A673 (cell line): ENCODE measurements at regions not wholly inside any gene's neighbourhood (a gene's known extent, or its start where the extent isn't known, plus 50 kb on each side); places are given as distances from the start of the nearest gene placed in this dataset.
"Not testable (repeated sequence)": the region's sequence is repeated elsewhere in the genome, so short reads cannot be mapped to it uniquely, and the experiment has no call there.

Source experiments
- BruUV-seq: library from RNA; stranded (reverse); fragments of 400-500 nt; replicated peaks from 2 replicates; lab custom pipeline; 2021; lab: Mats Ljungman, UMichigan
- CTCF ChIA-PET: fragments of 300-600 bp; sonication (Branson Sonifier 250); formaldehyde crosslinking; loops from one replicate; lab custom pipeline; 2022; ENCODE audit warnings: antibody characterized with exemption; lab: Charles Lee
- POLR2A ChIA-PET: fragments of 300-600 bp; sonication (Branson Sonifier 250); formaldehyde crosslinking; loops from one replicate; lab custom pipeline; 2022; ENCODE audit warnings: antibody characterized with exemption; ENCODE audit not compliant: low non-redundant PET; lab: Charles Lee
- DNase-seq: peaks from one replicate; pipeline ENCODE4 v3.0.0-alpha.2; 2015; ENCODE audit warnings: low spot score
- H3K27ac ChIP-seq: fragments of 200-600 bp; sonication (generic); 2 replicates; pipeline ENCODE4 v1.5.1; 2016; ENCODE audit warnings: mixed run types, low read depth, mild to moderate bottlenecking, mixed read lengths, antibody characterized with exemption, low read length; ENCODE audit not compliant: poor library complexity, severe bottlenecking
- H3K27me3 ChIP-seq: fragments of 200-600 bp; sonication (generic); replicated peaks from 2 replicates; pipeline ENCODE4 v1.6.1; 2017; ENCODE audit warnings: mixed run types, low read depth, mild to moderate bottlenecking, mixed read lengths, antibody characterized with exemption, low read length; ENCODE audit not compliant: insufficient read depth, poor library complexity
- H3K36me3 ChIP-seq: fragments of 200-600 bp; sonication (generic); 2 replicates; pipeline ENCODE4 v1.6.1; 2016; ENCODE audit warnings: mixed run types, mild to moderate bottlenecking, mixed read lengths, antibody characterized with exemption, low read length; ENCODE audit not compliant: insufficient read depth, poor library complexity, severe bottlenecking
- H3K4me1 ChIP-seq: fragments of 200-600 bp; sonication (generic); 2 replicates; pipeline ENCODE4 v1.6.1; 2017; ENCODE audit warnings: mixed run types, mild to moderate bottlenecking, mixed read lengths, antibody characterized with exemption, low read length; ENCODE audit not compliant: insufficient read depth, poor library complexity, severe bottlenecking
- H3K4me3 ChIP-seq: fragments of 200-600 bp; sonication (generic); 2 replicates; pipeline ENCODE4 v1.5.1; 2016; ENCODE audit warnings: low read depth, mixed run types, mild to moderate bottlenecking, mixed read lengths, low read length; ENCODE audit not compliant: poor library complexity, severe bottlenecking
- H3K9me3 ChIP-seq: fragments of 200-600 bp; sonication (generic); 2 replicates; pipeline ENCODE4 v1.6.1; 2016; ENCODE audit warnings: mixed run types, low read depth, mild to moderate bottlenecking, mixed read lengths, antibody characterized with exemption, low read length; ENCODE audit not compliant: poor library complexity, severe bottlenecking
- intact Hi-C: fragments of 100-400 bp; cut with micrococcal nuclease; formaldehyde crosslinking; loops from one replicate; pipeline ENCODE4 v1.10.0; 2022; ENCODE audit not compliant: unreplicated experiment

GRCh38 chr15:20235728-20236127 lies 305.9 kb downstream of the GOLGA6L6 start:
- POLR2A ChIA-PET, H3K4me1 ChIP-seq, intact Hi-C loops, BruUV-seq, CTCF ChIA-PET, DNase-seq, H3K27me3 ChIP-seq, H3K4me3 ChIP-seq, H3K36me3 ChIP-seq, H3K27ac ChIP-seq: not testable (repeated sequence)
- H3K9me3 ChIP-seq: peaks cover 28% of the 10 kb centered on the region

DNA sequence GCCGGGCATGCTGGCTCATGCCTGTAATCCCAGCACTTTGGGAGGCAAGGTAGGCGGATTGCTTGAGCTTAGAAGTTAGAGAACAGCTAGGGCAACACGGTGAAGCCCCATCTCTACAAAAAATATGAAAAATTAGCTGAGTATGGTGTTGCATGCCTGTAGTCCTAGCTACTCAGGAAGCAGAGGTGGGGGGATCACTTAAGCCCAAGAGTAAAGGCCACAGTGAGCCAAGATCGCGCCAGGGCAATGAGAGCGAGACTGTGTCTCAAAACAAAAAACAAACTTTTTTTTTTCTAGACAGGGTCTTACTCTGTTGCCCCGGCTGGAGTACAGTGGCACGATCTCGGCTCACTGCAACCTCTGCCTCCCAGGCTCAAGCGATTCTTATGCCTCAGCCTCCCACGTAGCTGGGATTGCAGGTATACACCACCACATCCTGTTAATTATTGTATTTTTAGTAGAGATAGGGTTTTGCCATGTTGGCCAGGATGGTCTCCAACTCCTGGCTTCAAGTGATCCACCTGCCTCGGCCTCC lies 307.5 kb downstream of the GOLGA6L6 start:
- DNase-seq, POLR2A ChIA-PET, intact Hi-C loops, BruUV-seq, H3K27ac ChIP-seq, CTCF ChIA-PET, H3K36me3 ChIP-seq, H3K4me3 ChIP-seq, H3K4me1 ChIP-seq, H3K27me3 ChIP-seq: not testable (repeated sequence)
- H3K9me3 ChIP-seq: peaks cover 18% of the 10 kb centered on the region

DNA sequence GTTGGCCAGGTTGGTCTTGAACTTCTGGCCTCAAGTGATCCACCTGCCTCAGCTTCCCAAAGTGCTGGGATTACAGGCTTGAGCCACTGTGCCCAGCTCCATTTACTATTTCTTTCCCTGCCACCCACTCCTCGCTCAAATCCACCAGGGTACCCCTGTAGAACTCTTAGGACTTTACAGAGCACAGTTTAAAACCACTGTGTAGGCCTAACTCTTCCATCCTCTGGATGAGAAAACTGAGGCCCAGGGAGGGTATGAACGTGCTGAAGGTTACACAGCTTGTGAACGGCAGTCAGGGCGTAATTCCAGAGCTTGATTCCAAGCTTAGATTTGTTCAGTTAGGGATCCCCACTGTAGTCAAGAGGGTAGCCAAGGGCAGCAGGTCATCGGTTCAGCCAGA lies 309.1 kb downstream of the GOLGA6L6 start:
- CTCF ChIA-PET, intact Hi-C loops, H3K36me3 ChIP-seq, BruUV-seq, H3K27me3 ChIP-seq, H3K4me3 ChIP-seq, H3K27ac ChIP-seq, POLR2A ChIA-PET, DNase-seq, H3K4me1 ChIP-seq: not testable (repeated sequence)
- peaks cover 11% of the 10 kb centered on the region for H3K9me3 ChIP-seq

DNA sequence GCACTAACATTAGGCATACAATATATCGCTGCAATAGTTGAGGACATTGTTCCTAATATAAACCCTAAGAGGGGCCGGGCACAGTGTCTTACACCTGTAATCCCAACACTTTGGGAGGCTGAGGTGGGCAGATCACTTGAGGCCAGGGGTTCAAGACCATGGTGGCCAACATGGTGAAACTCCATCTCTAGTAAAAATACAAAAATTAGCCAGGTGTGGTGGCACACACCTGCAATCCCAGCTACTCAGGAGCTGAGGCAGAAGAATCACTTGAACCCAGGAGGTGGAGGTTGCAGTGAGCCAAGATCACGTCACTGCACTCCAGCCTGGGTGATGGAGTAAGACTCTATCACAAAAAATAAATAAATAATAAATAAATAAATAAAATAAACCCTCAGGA lies 310.9 kb downstream of the GOLGA6L6 start:
- peaks cover 10% of the 10 kb centered on the region for H3K9me3 ChIP-seq
- intact Hi-C loops, H3K4me1 ChIP-seq, CTCF ChIA-PET, H3K36me3 ChIP-seq, H3K4me3 ChIP-seq, DNase-seq, POLR2A ChIA-PET, H3K27me3 ChIP-seq, BruUV-seq, H3K27ac ChIP-seq: not testable (repeated sequence)

DNA sequence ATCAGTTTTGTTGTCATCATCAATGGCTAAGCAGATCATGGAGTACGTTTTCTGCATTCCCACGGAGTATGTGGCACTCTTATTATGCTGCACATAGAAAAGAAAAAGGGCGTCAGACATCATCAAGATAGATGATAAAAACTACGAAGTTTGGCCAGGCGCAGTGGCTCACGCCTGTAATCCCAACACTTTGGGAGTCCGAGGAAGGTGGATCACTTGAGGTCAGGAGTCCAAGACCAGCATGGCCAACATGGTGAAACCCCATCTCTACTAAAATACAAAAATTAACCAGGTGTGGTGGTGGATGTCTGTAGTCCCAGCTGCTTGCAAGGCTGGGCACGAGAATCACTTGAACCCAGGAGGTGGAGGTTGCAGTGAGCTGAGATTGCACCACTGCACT lies 312.8 kb downstream of the GOLGA6L6 start:
- peaks cover 12% of the 10 kb centered on the region for H3K9me3 ChIP-seq
- DNase-seq, CTCF ChIA-PET, H3K4me3 ChIP-seq, BruUV-seq, H3K27me3 ChIP-seq, H3K27ac ChIP-seq, intact Hi-C loops, H3K36me3 ChIP-seq, POLR2A ChIA-PET, H3K4me1 ChIP-seq: not testable (repeated sequence)

GRCh38 chr15:20227119-20227853 lies 314.3 kb downstream of the GOLGA6L6 start:
- intact Hi-C loops, POLR2A ChIA-PET, CTCF ChIA-PET, H3K4me3 ChIP-seq, H3K27me3 ChIP-seq, H3K27ac ChIP-seq, H3K4me1 ChIP-seq, H3K9me3 ChIP-seq, DNase-seq, H3K36me3 ChIP-seq, BruUV-seq: not testable (repeated sequence)

- H3K27me3 ChIP-seq, H3K4me3 ChIP-seq, DNase-seq, H3K27ac ChIP-seq, H3K36me3 ChIP-seq, BruUV-seq, CTCF ChIA-PET, POLR2A ChIA-PET, H3K4me1 ChIP-seq, intact Hi-C loops: not testable (repeated sequence)
- peaks cover 11% of the 10 kb centered on the region for H3K9me3 ChIP-seq
These were observed 315.1 kb downstream of the GOLGA6L6 start for GRCh38 chr15:20226531-20226930.
